CD1c-positive myeloid dendritic cell (primary cell): ENCODE measurements at regions not wholly inside any gene's neighbourhood (a gene's known extent, or its start where the extent isn't known, plus 50 kb on each side); places are given as distances from the start of the nearest gene placed in this dataset.
A peak's percentile ranks its signal among the peaks of the same experiment; 100 is the strongest.
"Not testable (repeated sequence)": the region's sequence is repeated elsewhere in the genome, so short reads cannot be mapped to it uniquely, and the experiment has no call there.

Experiments
- DNase-seq: peaks from one replicate; pipeline ENCODE4 v3.0.0-alpha.2; 2016; ENCODE audit errors: extremely low spot score

DNA sequence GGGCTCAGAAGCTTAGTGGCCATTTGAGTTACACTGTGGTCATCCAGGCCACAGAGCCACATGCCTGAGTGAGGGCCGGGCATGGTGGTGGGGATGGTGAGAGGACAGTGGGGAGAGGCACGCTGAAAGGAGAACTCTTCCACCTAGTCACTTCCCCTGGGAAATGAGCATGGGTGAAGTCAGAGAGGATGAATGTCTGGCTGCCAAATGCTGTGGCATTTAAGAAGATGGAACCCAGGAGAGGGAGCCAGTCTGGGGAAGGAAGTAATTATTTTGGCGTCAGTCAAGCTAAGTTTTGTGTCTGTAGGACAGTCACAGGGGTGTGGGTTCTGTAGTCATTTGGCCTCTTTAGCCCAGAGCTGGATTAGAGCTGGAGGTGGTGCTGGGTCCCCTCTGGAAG, 86.0 kb upstream of the PODXL start:
- DNase-seq = no peak

DNA sequence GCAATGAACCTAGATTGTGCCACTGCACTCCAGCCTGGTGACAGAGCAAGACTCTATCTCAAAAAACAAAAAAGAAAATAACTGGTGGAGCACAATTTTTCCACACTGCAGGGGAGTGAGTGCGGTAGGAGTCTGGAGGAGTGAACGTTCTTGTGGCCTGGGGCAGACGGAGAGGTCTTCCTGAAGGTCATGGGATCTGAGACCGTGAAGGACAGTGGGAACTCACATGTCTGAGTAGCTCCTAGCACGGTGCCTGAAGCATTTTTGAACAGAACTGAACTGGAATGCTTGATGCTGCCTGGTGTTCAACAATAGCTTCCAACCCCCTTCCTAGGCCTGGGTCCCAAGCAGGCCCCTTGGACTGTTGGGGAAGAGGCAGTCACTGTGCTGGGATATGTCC, 84.3 kb upstream of the PODXL start:
- no peak for DNase-seq

DNA sequence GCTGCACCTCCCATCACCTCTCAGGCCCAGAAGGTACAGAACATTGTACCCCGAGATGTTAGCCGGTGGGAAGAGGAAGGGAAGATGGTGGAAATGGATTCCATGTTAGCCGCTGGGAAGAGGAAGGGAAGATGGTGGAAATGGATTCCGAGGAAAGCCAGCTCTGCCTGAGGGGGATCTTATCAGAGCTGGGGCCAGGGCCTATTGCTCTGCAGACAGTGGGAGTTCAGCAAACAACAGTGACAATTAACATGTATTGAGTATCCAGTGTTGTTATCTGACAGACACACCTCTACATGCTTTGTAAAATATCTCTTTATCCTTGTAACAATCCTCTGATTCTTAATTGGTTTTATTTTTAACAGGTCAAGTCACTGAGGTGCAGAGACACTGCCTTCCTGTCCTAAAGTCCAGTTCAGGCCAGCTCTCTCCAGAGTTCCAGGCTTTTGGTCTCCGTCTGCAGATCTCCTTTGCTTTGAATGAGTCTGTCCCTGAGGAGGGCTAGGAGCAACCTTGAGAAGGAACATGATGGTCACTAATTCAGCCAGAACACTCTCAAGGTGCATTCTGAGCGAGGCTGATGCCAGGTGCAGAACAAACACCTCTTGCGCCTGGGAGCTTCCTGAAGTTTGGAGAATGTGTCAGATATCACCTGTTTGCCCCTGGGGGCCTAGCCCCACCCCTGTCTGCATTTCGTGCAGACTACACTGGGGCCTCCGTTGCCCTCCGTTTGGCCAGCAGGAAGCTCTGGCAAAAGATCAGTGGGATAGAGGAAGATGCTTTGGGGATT, 82.4 kb upstream of the PODXL start:
- no peak for DNase-seq

DNA sequence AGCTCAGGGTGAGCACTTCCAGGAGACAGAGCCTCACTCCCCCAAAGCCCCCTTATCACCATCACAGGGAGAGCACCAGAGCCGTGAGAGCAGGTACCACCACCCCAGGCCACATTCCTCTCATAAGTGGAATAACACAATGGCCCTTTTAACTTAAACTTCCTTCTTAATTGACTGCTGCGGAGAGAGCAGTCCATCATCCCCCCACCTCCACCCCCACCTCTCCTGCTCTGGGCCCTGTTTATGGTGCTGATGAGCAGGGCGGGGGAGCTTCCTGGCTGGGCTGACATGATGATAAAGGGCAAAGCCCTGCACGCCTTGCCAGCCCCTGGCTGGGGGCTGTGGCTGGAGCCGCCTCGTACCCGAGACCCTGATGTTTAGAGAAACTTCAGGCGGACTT, 81.4 kb upstream of the PODXL start:
- DNase-seq = no peak

DNA sequence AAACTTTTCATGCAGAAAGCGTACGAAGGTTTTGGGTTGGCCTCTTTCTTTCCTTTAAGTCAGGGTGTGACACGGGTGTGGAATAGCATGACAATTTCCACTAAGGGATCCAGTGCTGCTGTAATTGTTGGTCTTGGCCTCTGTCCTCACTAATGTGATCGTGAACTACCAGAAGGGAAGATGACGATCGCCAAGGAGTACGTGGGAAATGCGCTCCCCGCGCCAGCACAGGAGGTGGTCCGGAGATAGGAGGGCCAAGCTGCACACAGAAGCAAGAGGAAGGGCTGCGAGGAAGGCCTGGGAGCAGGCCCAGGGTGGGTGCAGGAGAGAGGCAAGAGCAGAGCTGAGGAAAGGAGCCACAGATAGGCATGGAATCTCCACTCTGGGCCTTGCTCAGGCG, 79.7 kb upstream of the PODXL start:
- no peak for DNase-seq

DNA sequence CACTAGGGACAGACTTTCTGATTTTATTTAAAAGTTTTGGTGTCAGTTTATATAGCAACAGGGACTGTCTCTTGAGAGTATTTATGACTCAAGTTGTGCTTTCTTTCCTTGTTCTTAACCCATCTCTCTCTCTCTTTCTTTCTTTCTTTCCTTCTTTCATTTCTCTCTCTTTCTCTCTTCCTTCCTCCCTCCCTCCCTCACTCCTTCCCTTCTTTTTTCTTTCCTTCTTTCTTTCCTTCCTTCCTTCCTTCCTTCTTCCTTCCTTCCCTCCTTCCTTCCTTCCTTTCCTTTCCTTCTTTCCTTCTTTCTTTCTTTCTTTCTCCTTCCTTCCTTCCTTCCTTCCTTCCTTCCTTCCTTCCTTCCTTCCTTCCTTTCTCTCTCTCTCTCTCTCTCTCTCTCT, 77.8 kb upstream of the PODXL start:
- not testable (repeated sequence) for DNase-seq

DNA sequence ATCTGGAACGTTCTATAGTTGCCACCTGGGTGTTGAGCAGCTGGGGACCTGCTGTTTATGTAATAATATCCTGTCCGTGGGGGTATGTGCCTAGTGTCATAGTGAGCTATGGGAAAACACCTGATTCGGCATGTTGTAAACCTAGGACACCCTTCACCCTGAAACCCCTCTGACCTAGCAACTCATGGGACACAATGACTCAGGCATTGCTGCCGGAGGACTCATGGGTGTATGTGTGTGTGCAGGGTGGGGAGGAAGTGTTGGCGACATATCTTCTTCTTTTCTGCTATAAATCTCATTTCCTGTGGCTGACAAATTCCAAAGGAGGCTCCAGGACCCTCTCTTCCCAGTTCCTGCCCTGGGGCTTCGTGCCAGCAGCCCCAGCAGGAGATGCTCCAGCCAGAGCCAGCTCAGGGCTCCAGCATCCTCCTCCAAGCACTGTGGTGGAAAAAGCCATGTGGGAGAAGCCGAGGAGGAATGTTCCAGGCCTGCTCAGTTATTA, 77.0 kb upstream of the PODXL start:
- DNase-seq = peak; percentile 30

DNA sequence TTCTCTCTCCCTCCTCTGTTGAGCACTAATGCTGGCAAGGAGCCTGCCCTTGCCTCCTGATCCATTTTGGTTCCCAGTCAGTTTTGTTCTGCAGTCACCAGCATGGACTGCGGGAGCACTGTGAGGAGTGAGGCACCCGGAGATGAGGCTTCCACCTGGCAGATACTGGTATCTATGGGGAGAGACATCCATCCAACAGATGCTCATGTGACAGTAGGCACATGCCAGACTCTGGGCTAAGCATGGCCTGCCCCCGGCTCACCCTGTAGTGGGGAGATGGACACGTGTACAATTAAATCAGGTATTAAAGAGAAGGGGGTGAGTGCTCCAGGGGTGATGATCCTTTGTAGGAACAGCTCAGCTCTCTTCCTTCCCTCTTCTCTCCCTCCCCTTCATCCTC, 74.0 kb upstream of the PODXL start:
- DNase-seq = no peak

DNA sequence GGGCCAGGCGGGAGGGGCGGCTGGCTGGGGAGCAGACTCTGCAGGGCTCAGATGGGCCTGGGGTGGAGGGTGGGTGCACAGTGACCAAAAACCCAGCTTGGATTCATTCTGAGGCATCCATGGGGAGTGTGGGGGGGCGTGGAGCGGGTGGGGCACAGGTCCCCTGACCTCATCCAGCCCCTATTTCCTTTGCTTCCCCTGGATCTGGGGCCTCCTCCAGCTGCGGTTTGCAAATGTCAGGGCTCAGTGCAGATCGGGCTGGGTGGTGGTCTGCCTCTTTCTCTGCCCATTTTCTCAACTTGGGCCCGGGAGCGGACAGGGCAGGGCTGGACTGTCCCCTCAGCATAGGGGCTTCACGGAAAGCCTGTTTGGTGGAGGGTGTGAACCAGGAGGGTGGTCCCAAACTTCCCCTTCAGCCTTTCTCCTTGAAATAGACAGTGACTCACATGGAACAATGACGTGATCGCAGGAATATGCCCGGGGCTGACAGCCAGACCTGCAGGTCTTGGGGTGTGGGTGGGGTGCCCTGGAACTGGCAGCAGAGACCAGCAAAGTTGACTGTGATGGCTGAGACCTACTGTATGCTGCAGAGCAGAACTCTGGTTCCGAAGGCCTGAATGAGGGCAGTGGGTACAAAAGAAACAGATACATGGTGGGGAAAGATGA, 72.9 kb upstream of the PODXL start:
- no peak for DNase-seq

DNA sequence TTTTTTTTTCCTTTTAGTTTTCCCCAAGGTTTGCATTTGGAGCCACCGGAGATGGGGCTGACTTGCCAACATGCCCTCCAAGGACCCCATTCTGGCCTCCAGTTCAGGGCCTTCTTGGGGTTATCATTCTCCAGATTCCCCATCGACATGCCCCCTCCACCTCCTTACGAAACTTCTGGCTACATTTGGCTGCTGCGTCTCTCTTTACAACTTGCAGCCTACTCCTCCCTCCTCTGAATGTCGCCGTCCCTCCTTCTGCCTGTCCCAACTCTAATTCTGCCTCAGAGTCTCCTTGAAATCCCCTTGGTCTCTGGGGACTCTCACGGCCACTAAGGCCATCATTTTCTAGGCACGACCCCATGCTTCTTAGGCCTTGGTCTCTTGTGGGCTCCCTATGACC, 72.2 kb upstream of the PODXL start:
- no peak for DNase-seq

DNA sequence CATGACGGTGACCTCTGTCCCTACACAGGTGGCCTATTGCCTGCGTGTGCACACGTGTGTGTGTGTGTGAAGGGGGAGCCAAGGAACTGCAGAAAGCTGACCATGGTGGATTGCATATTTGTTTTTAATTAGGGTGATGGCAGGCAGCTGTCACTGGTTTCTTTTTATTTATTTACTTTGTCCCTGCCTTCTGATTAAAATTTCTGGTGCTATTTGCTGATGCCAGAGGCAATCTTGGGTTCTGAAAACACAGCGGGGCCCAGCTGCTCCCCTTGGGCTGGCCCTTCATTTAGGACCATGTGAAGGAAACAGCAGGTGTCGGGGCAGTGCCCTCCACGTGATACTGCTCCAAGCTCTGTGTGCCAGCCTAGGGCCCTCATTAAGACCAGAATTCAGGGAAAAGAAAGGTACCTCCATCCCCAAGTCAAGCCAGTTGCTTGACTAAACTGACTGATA, 71.3 kb upstream of the PODXL start:
- DNase-seq = no peak

DNA sequence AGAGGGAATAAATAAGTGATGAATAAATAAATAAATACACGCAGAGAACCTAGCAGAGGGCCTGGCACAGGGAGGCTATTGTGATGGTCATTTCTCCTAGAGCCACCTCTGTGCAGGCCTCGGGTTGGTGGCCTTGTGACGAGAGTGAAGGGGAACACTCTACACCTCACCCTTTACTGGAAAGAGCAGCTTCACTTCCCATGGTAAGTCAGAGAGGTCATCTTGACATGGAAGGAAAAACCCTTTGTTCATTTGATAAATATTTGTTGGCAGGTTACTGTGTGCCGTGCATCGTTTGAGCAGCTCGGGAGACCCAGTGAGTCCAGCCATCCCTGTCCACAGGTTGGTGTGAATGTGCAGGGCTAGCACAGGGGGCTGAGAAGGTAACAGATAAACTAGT, 70.2 kb upstream of the PODXL start:
- no peak for DNase-seq

DNA sequence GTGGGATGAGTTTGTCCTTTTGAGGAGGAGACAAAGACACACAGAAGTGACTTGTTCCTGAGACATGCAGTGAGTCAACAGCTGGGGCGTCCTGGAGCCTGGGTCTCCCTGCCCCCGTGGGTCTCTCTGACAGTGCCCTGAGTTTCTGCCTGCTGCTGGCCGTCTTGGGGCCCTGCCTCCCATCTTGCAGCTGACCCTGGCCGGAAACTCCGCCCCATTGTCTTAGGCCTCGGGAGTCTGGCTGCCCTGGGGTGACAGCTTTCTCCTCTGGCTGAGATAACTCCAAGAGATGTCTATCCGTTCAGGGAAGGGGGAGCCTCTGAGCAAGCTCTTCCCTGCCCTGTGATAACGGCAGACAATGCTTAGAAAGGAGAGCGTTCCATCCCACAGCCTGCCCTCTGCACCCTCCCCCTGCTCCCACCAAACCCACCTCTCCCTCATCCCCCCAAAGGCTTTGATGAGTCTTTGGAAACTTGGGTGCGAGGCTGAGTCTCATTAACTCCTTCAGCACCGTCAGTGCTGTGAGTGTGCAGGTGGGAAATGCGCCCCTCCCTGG, 69.5 kb upstream of the PODXL start:
- no peak for DNase-seq

DNA sequence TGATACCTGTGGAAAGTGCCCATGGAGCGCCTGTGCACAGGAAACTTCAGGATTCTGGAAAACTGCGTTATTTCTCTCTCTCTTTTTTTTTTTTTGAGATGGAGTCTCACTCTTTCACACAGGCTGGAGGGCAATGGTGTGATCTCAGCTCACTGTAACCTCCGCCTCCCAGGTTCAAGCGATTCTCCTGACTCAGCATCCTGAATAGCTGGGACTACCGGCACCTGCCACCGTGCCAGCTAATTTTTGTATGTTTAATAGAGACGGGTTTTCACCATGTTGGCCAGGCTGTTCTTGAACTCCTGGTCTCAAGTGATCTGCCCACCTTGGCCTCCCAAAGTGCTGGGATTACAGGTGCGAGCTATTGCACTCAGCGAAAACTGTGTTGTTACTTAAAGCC, 68.9 kb upstream of the PODXL start:
- DNase-seq = not testable (repeated sequence)

DNA sequence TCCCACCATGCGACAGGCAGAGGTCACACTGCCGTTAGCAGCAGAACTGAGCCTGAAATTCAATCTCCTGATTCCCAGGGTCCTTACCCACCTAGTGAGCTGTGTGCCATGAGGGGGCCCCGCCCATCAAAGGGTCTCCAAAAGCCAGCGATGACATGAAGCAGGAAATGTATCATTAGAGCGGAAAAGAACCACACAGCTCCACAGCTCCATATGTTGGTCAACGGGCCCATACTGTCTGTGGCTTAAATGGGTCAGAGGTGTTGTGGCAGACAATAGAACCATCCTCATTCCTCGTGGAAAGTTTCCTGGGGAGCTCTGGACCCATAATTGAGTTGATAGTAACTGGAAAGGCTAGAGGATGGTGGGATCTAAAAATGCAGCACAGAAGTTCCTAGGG, 68.1 kb upstream of the PODXL start:
- no peak for DNase-seq

DNA sequence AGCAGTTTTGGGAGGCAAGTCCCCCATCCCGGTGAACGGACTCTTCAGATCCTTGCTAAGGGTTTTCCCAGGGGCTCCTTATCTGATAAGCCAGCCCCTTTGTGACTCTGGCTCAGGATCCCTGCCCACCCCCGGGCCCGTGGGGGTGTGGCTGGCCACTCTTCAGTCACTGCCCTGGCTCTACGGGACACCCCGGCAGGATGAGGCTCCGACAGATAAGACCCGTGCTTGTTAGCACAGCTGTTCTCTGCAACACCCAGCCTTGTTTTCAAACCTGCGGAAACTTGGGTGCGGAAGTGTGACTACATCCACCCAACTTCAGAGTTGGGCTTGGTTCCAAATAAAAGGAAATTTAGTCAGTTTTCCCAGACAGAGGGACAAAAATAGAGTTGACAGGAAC, 66.7 kb upstream of the PODXL start:
- DNase-seq = no peak

DNA sequence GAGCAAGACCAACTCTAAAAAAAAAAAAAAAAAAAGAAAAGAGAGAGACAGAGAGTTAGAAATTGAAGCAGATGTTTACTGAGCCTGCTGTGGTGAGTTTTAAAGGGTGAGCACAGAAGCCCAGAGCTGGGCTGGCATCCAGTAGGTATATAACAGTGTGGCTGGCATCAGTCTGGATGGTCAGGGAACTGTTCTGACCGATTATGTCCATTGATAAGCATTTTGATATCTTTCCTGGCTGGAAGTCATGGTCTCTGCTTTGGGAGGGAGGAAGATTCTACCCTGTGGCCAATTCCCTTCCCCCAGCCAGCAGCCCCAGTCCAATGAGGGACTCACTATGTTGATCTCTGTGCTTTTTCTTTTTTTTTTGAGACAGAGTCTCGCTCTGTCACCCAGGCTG, 65.2 kb upstream of the PODXL start:
- no peak for DNase-seq

DNA sequence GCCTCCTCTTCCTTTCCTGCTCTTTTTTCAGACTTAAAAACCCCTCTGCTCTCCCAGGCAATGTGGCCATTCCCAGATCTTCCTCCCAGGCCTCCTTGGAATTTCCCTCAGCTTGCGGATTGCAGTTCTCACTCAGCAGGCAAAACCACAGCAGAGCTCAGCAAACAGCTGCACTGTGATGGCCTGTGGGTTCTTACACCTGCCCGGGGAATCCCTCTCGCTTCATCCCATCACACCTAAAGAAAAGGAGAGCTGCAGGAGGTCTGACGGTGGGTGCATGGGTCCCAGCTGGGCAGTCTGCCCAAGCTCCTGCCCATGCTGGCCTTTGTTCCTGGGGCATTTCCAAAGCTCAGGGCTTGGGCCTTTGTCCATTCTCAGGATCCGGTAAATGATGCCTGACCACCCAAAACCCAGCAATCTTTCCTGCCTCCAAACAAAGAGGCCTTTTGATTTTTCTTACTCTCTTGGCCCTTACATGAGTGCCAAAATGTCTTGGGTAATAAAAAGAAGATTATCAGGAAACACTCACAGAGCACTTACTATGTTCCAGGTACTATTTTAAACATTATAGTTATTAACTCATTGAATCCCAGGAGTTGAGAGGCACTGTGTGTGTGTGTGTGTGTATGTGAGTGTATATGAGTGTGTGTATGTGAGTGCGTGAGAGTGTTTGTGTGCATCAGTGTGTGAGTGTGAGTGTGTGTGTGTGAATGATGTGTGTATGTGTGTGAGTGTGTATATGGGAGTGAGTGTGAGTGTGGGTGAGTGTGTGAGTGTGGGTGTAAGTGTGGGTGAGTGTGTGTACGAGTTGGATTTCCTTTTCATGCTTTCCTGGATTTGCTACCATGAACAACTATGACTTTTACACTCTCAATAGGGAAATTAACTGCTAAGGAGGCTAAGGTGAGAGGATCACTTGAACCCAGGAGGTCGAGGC, 64.5 kb upstream of the PODXL start:
- DNase-seq = no peak

DNA sequence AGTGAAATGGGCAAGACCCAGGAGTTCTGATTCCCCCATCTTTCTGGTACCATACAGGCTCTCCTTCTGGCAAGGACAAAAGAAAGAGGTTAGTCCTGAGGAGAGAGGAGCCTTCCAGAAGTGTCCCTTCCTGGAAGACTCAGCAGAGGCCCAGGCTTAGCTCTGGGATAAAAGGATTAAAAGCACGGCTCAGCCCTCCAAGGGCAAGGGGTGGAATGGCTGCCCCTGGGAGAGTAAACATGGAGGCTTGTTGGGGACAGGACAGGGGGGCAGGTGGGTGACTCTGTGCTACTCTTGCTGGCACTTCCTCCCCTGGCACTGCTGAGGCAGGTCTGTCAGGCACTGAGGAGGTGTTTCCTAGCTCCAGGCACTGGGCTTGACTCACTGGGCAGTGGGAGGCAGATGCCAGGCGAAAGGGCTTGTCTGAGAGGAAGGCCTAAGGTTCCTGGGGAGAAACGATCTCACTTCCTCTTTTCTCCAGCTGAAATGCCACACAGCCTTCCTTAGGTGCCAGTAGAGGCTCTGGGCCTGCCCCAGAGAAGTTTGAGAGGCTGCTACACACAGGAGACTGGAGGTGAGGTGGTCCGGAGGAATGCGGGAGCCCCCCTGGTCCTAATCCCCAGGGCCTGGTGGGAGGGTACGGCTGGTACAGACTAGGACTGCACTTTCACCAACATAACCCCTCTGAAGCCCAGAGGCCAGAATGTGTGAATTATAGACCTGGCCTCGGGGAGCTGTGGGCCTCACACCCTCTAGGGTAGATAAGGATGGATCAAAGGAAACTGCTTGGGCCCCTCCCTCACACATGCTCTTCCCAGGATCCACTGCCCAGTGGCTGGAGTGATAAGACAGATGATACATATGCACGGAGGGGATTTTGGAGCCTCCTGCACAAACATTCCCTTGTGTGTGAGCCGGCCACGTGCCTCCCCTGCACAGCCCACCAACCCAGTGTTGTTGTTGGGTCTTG, 63.2 kb upstream of the PODXL start:
- DNase-seq = peak; percentile 90

DNA sequence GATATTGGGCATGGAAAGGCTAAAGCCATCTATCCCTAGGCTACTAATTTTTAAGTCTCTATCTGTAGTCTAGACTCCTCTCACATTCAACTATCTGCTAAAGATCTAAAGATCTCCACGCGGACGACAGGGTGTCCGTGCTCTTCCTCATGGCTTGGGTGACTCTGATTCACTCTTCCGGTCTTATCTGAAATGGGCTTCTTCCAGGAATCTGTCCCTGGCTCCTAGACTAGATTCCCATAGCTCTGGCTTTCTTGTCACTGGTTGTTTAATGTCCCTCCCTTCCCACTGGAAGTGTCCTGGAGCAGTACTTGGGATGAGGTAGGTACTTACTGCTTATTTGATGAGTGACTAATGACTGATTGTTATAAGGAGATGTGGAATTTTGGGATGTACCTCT, 62.0 kb upstream of the PODXL start:
- DNase-seq = no peak
